ENCODE measurements at regions not wholly inside any gene's neighbourhood (a gene's known extent, or its start where the extent isn't known, plus 50 kb on each side); places are given as distances from the start of the nearest gene placed in this dataset.

DNA sequence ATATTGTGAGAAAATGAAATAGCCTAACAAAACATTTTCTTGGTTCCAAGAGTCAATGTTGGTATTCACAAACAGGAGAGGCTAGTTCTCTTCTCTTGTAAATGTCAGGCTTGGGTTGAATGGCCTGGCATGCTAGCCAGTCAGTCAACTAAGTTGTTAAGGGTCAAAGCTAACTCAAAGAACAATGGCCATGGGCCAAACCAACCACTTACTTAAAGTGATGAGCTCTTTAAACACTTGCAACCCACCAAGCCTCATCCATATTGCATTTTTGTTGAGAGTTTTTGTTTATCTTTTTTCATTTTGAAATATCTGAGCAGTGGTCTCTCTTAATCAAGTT is 394.5 kb downstream of the RAB28 start:
- no peaks in the 10 kb centered on the region for H3K27me3 ChIP-seq
- no peaks in the 10 kb centered on the region for H3K36me3 ChIP-seq (replicated peaks in 1 of 2)
- TF ChIP-seq POLR2A (IDR thresholded peaks at IDR 0.05), result no peak
- TF ChIP-seq, protein P1, sequence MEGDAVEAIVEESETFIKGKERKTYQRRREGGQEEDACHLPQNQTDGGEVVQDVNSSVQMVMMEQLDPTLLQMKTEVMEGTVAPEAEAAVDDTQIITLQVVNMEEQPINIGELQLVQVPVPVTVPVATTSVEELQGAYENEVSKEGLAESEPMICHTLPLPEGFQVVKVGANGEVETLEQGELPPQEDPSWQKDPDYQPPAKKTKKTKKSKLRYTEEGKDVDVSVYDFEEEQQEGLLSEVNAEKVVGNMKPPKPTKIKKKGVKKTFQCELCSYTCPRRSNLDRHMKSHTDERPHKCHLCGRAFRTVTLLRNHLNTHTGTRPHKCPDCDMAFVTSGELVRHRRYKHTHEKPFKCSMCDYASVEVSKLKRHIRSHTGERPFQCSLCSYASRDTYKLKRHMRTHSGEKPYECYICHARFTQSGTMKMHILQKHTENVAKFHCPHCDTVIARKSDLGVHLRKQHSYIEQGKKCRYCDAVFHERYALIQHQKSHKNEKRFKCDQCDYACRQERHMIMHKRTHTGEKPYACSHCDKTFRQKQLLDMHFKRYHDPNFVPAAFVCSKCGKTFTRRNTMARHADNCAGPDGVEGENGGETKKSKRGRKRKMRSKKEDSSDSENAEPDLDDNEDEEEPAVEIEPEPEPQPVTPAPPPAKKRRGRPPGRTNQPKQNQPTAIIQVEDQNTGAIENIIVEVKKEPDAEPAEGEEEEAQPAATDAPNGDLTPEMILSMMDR (IDR thresholded peaks at IDR 0.05), result no peak
- no peak overlapping the region for H3K27ac ChIP-seq
- no peak for DNase-seq
- intact Hi-C loops (cut with DNase I), result no loop called here
- no peak overlapping the region for H3K4me3 ChIP-seq
- no peaks in the 10 kb centered on the region for H3K4me1 ChIP-seq (replicated peaks in 1 of 2)
- no peaks in the 10 kb centered on the region for H3K9me3 ChIP-seq (replicated peaks in 1 of 3)

GRCh38 chr4:13088726-13089658 is 395.1 kb downstream of the RAB28 start:
- no peaks in the 10 kb centered on the region for H3K9me3 ChIP-seq (replicated peaks in 1 of 3)
- peak in 3 of 7 donors; percentile 25 to 34 (median 31) for DNase-seq
- no peaks in the 10 kb centered on the region for H3K27me3 ChIP-seq
- intact Hi-C loops (cut with DNase I), result no loop called here
- no peak overlapping the region for H3K4me3 ChIP-seq
- 15 to 24% (median 20%) methylated on average over 2 of the region's 2 CpGs for WGBS, 4 donors
- H3K36me3 ChIP-seq (replicated peaks in 1 of 2), result no peaks in the 10 kb centered on the region
- H3K27ac ChIP-seq, result no peak overlapping the region
- H3K4me1 ChIP-seq (replicated peaks in 1 of 2), result no peaks in the 10 kb centered on the region
- TF ChIP-seq POLR2A (IDR thresholded peaks at IDR 0.05), result no peak
- TF ChIP-seq, protein P1 (IDR thresholded peaks at IDR 0.05), result no peak

DNA sequence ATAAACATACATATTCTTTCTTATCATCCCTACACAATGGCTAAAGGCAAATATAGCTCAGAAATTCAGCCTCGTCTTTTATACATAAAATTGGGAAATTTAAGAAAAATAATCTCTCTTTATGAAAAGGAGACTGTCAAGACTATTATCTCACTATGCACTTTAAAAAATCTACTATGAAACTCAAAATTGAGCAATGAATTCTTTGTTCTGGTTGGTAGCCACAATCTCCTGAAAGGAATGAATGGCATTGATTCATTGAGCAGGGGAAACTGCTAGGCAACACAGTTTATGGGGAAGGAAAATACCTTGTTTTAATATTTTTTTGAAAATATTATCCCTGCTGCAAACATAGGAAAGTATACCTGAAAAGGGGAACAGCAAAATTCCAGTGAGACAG is 397.1 kb downstream of the RAB28 start:
- TF ChIP-seq POLR2A (IDR thresholded peaks at IDR 0.05), result no peak
- TF ChIP-seq, protein P1 (IDR thresholded peaks at IDR 0.05), result no peak
- WGBS, 4 donors, result 63 to 83% (median 82%) methylated on average over 1 of the region's 1 CpG
- no peaks in the 10 kb centered on the region for H3K4me1 ChIP-seq (replicated peaks in 1 of 2)
- H3K9me3 ChIP-seq (replicated peaks in 1 of 3), result peaks cover 0 to 3% (median 0%) of the 10 kb centered on the region in 3 donors
- DNase-seq, result no peak
- no peak overlapping the region for H3K27ac ChIP-seq
- H3K4me3 ChIP-seq, result no peak overlapping the region
- intact Hi-C loops (cut with DNase I), result no loop called here
- H3K36me3 ChIP-seq (replicated peaks in 1 of 2), result no peaks in the 10 kb centered on the region
- no peaks in the 10 kb centered on the region for H3K27me3 ChIP-seq

- H3K27me3 ChIP-seq, result no peaks in the 10 kb centered on the region
- 49 to 83% (median 67%) methylated on average over 2 of the region's 2 CpGs for WGBS, 4 donors
- intact Hi-C loops (cut with DNase I), result no loop called here
These were observed 399.9 kb downstream of the RAB28 start for GRCh38 chr4:13084210-13084609.

More at GRCh38 chr4:13084210-13084609, 399.9 kb downstream of the RAB28 start:
- H3K36me3 ChIP-seq (replicated peaks in 1 of 2), result no peaks in the 10 kb centered on the region
- no peaks in the 10 kb centered on the region for H3K4me1 ChIP-seq (replicated peaks in 1 of 2)
- H3K4me3 ChIP-seq, result no peak overlapping the region
- peaks cover 0 to 9% (median 0%) of the 10 kb centered on the region in 3 donors for H3K9me3 ChIP-seq (replicated peaks in 1 of 3)
- H3K27ac ChIP-seq, result no peak overlapping the region
- TF ChIP-seq, protein P1 (IDR thresholded peaks at IDR 0.05), result no peak
- no peak for TF ChIP-seq POLR2A (IDR thresholded peaks at IDR 0.05)
- DNase-seq, result no peak
